ENCODE measurements at regions not wholly inside any gene's neighbourhood (a gene's known extent, or its start where the extent isn't known, plus 50 kb on each side); places are given as distances from the start of the nearest gene placed in this dataset.

DNA sequence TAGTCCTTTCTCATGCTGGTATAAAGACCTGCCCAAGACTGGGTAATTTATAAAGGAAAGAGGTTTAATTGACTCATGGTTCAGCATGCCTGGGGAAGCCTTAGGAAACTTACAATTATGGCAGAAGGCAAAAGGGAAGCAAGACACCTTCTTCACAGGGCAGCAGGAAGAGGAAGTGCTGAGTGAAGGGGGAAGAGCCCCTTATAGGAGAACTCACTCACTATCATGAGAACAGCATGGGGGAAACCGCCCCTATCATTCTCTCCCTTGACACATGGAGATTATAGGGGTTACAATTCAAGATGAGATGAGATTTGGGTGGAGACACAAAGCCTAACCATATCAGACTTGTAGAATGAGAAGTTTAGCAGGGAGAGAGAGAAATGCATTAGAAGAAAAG is 373.3 kb upstream of the DIAPH2 start:
- DNase-seq (ENCODE audit: low read depth) = no peak
- TF ChIP-seq, protein P1, sequence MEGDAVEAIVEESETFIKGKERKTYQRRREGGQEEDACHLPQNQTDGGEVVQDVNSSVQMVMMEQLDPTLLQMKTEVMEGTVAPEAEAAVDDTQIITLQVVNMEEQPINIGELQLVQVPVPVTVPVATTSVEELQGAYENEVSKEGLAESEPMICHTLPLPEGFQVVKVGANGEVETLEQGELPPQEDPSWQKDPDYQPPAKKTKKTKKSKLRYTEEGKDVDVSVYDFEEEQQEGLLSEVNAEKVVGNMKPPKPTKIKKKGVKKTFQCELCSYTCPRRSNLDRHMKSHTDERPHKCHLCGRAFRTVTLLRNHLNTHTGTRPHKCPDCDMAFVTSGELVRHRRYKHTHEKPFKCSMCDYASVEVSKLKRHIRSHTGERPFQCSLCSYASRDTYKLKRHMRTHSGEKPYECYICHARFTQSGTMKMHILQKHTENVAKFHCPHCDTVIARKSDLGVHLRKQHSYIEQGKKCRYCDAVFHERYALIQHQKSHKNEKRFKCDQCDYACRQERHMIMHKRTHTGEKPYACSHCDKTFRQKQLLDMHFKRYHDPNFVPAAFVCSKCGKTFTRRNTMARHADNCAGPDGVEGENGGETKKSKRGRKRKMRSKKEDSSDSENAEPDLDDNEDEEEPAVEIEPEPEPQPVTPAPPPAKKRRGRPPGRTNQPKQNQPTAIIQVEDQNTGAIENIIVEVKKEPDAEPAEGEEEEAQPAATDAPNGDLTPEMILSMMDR (conservative IDR thresholded peaks at IDR 0.05; ENCODE audit: control insufficient read depth, insufficient read depth, low read depth, low read length) = no peak

GRCh38 chrX:96314985-96315384 is 369.7 kb upstream of the DIAPH2 start:
- TF ChIP-seq, protein P1 (conservative IDR thresholded peaks at IDR 0.05; ENCODE audit: control insufficient read depth, insufficient read depth, low read depth, low read length) = no peak
- peak; percentile 79 for DNase-seq (ENCODE audit: low read depth)
- H3K4me3 ChIP-seq (ENCODE audit: control insufficient read depth, low read depth, low read length) = no peak overlapping the region

More for the DNA sequence above, 373.3 kb upstream of the DIAPH2 start:
- H3K4me3 ChIP-seq (ENCODE audit: control insufficient read depth, low read depth, low read length) = no peak overlapping the region

- TF ChIP-seq, protein P1 (conservative IDR thresholded peaks at IDR 0.05; ENCODE audit: control insufficient read depth, insufficient read depth, low read depth, low read length) = no peak
- no peak for DNase-seq (ENCODE audit: low read depth)
Measured at GRCh38 chrX:96361844-96362243, 322.8 kb upstream of the DIAPH2 start.

DNA sequence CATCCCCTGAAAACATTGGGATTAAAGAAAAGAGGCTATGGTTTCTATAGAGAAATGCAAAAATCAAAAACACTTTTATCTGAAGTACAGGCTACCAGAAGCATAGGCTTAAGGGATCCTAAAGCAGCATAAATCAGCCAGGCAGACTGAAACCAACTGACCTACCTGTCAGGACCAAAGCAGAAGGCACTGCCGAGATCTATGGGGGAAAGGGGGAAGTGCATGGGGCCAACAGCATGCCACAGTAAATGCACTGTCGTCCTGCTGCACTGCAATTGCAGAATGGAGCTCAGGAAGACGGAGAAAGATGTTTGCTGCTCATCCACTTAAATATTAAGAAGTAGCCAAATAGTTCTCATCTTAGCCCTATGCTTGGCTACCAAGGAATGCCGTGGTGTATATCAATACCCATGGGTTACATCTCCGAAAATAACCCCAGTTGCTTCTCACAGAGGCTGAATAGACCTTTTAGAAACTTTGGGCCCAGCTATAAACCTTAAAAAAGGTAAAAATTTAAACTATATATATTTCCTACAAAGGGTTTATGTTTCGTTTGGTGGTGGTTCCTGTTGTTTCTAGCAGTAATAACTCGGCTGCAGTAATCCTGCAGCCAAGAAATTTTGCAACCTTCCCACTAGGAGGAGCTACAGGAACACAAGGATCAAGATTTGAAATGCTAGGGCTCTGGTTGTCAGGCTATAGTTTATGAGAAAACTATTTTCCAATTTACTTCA is 312.2 kb upstream of the DIAPH2 start:
- DNase-seq (ENCODE audit: low read depth) = peak; percentile 75
- no peak overlapping the region for H3K4me3 ChIP-seq (ENCODE audit: control insufficient read depth, low read depth, low read length)
- TF ChIP-seq, protein P1 (conservative IDR thresholded peaks at IDR 0.05; ENCODE audit: control insufficient read depth, insufficient read depth, low read depth, low read length) = peak; percentile 84

More at GRCh38 chrX:96361844-96362243, 322.8 kb upstream of the DIAPH2 start:
- H3K4me3 ChIP-seq (ENCODE audit: control insufficient read depth, low read depth, low read length) = no peak overlapping the region

- TF ChIP-seq, protein P1 (conservative IDR thresholded peaks at IDR 0.05; ENCODE audit: control insufficient read depth, insufficient read depth, low read depth, low read length) = no peak
- no peak for DNase-seq (ENCODE audit: low read depth)
- H3K4me3 ChIP-seq (ENCODE audit: control insufficient read depth, low read depth, low read length) = no peak overlapping the region
Measured at GRCh38 chrX:96373047-96373355, 311.6 kb upstream of the DIAPH2 start.

DNA sequence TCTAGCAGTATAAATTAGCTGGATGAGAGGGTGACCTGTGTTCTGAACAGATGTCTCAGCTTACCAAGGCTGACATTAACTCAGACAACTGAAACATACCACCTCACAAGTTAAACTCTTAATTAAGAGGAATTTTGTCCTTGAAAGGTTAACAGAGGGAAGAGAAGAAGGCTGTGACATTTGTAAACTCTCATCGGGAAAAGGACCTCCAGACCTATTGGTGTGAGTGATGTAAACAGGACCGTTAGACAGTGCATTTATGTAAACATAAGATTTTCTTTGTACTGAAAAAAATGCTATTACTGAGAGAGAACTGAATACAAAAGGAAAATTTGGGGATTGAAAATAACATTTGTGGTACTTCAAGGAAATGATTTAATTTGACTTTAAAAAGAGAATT is 308.4 kb upstream of the DIAPH2 start:
- no peak overlapping the region for H3K4me3 ChIP-seq (ENCODE audit: control insufficient read depth, low read depth, low read length)
- TF ChIP-seq, protein P1 (conservative IDR thresholded peaks at IDR 0.05; ENCODE audit: control insufficient read depth, insufficient read depth, low read depth, low read length) = no peak
- DNase-seq (ENCODE audit: low read depth) = no peak

Data from fibroblast of mammary gland (primary cell).